HG02973 (cell line): ENCODE measurements at regions not wholly inside any gene's neighbourhood (a gene's known extent, or its start where the extent isn't known, plus 50 kb on each side); places are given as distances from the start of the nearest gene placed in this dataset.
A peak's percentile ranks its signal among the peaks of the same experiment; 100 is the strongest.

Experiments used
- ATAC-seq: cut with Tn5 transposase; IDR thresholded peaks from one replicate; pipeline ENCODE4 v1.9.1; 2021; ENCODE audit warnings: moderate library complexity; ENCODE audit not compliant: unreplicated experiment

- no peak for ATAC-seq
Measured at GRCh38 chr17:69605571-69605970, 191.1 kb downstream of the MAP2K6 start.

- no peak for ATAC-seq
Measured at GRCh38 chr17:69606142-69606800, 191.8 kb downstream of the MAP2K6 start.

- peak; percentile 76 for ATAC-seq
Measured at GRCh38 chr17:69607162-69607834, 192.8 kb downstream of the MAP2K6 start.

GRCh38 chr17:69608141-69608540 lies 193.6 kb downstream of the MAP2K6 start:
- no peak for ATAC-seq

- ATAC-seq, result no peak
Measured at GRCh38 chr17:69608808-69609472, 194.4 kb downstream of the MAP2K6 start.

- no peak for ATAC-seq
Measured at GRCh38 chr17:69609473-69610305, 195.2 kb downstream of the MAP2K6 start.

- no peak for ATAC-seq
Measured at GRCh38 chr17:69620363-69620762, 205.9 kb downstream of the MAP2K6 start.

- ATAC-seq, result no peak
Measured at GRCh38 chr17:69625474-69625873, 211.0 kb downstream of the MAP2K6 start.

GRCh38 chr17:69630056-69630635 lies 215.6 kb downstream of the MAP2K6 start:
- ATAC-seq, result no peak

GRCh38 chr17:69634844-69635243 lies 220.3 kb downstream of the MAP2K6 start:
- no peak for ATAC-seq

GRCh38 chr17:69637446-69638156 lies 223.1 kb downstream of the MAP2K6 start:
- ATAC-seq, result no peak

- no peak for ATAC-seq
Measured at GRCh38 chr17:69639096-69639495, 224.6 kb downstream of the MAP2K6 start.

GRCh38 chr17:69640073-69640472 lies 225.6 kb downstream of the MAP2K6 start:
- ATAC-seq, result no peak

- no peak for ATAC-seq
Measured at GRCh38 chr17:69643686-69644085, 229.2 kb downstream of the MAP2K6 start.

- ATAC-seq, result no peak
Measured at GRCh38 chr17:69646729-69647128, 232.2 kb downstream of the MAP2K6 start.

GRCh38 chr17:69650881-69651280 lies 236.4 kb downstream of the MAP2K6 start:
- no peak for ATAC-seq

GRCh38 chr17:69651921-69652320 lies 237.4 kb downstream of the MAP2K6 start:
- ATAC-seq, result no peak

GRCh38 chr17:69654981-69655855 lies 240.7 kb downstream of the MAP2K6 start:
- no peak for ATAC-seq

- no peak for ATAC-seq
Measured at GRCh38 chr17:69655902-69656301, 241.4 kb downstream of the MAP2K6 start.
